Nephron (organoid): ENCODE measurements at regions not wholly inside any gene's neighbourhood (a gene's known extent, or its start where the extent isn't known, plus 50 kb on each side); places are given as distances from the start of the nearest gene placed in this dataset.

Source experiments
- H3K27ac Mint-ChIP-seq, 3 experiments: 2 replicates each; pipeline ENCODE4 v1.8.0; 2020; ENCODE audit warnings: mixed read lengths in 3 of 3, mild to moderate bottlenecking in 2 of 3, moderate library complexity in 1 of 3
- H3K27me3 Mint-ChIP-seq: 2 replicates; pipeline ENCODE4 v1.8.0; 2021; ENCODE audit warnings: low read depth, mild to moderate bottlenecking, moderate library complexity, mixed read lengths
- H3K36me3 Mint-ChIP-seq: 2 replicates; pipeline ENCODE4 v1.8.0; 2020; ENCODE audit warnings: low read depth, mixed read lengths
- H3K4me1 Mint-ChIP-seq: 2 replicates; pipeline ENCODE4 v1.8.0; 2020; ENCODE audit warnings: mixed read lengths
- H3K4me3 Mint-ChIP-seq, 3 experiments: 2 replicates each; pipeline ENCODE4 v1.8.0; 2020; ENCODE audit warnings: mild to moderate bottlenecking in 3 of 3, mixed read lengths in 3 of 3, moderate library complexity in 2 of 3
- H3K9me3 Mint-ChIP-seq: 2 replicates; pipeline ENCODE4 v1.8.0; 2020; ENCODE audit warnings: mixed read lengths
- CTCF ChIP-seq, 3 experiments: fragments of 200-600 bp; sonication (generic); IDR thresholded peaks; one replicate each; pipeline ENCODE4 v1.5.0; 2021; ENCODE audit warnings: antibody characterized with exemption in 3 of 3; ENCODE audit not compliant: unreplicated experiment in 3 of 3

GRCh38 chr14:53525608-53526007, 372.5 kb upstream of the DDHD1 start:
- Mint-ChIP-seq H3K27me3 (no peaks in the 10 kb centered on the region), H3K36me3 (no peaks in the 10 kb centered on the region), H3K4me3 (no peak overlapping the region), H3K4me1 (peaks cover 9% of the 10 kb centered on the region), H3K9me3 (no peaks in the 10 kb centered on the region), H3K27ac (no peak overlapping the region)
- TF ChIP-seq CTCF (IDR thresholded peaks at IDR 0.05; ENCODE audit: unreplicated experiment in 3 of 3): no peak

GRCh38 chr14:53524391-53524790, 371.3 kb upstream of the DDHD1 start:
- no peaks in the 10 kb centered on the region for H3K9me3 Mint-ChIP-seq
- H3K4me3 Mint-ChIP-seq: no peak overlapping the region
- TF ChIP-seq CTCF (IDR thresholded peaks at IDR 0.05; ENCODE audit: unreplicated experiment in 3 of 3): no peak

GRCh38 chr14:53523226-53523625, 370.1 kb upstream of the DDHD1 start:
- H3K27ac Mint-ChIP-seq: no peak overlapping the region
- peaks cover 4% of the 10 kb centered on the region for H3K4me1 Mint-ChIP-seq
- H3K4me3 Mint-ChIP-seq: no peak overlapping the region
- no peak for TF ChIP-seq CTCF (IDR thresholded peaks at IDR 0.05; ENCODE audit: unreplicated experiment in 3 of 3)
- H3K9me3 Mint-ChIP-seq: no peaks in the 10 kb centered on the region
- no peaks in the 10 kb centered on the region for H3K27me3 Mint-ChIP-seq
- no peaks in the 10 kb centered on the region for H3K36me3 Mint-ChIP-seq

More at GRCh38 chr14:53524391-53524790, 371.3 kb upstream of the DDHD1 start:
- Mint-ChIP-seq H3K4me1 (peaks cover 9% of the 10 kb centered on the region), H3K36me3 (no peaks in the 10 kb centered on the region), H3K27ac (no peak overlapping the region), H3K27me3 (no peaks in the 10 kb centered on the region)

DNA sequence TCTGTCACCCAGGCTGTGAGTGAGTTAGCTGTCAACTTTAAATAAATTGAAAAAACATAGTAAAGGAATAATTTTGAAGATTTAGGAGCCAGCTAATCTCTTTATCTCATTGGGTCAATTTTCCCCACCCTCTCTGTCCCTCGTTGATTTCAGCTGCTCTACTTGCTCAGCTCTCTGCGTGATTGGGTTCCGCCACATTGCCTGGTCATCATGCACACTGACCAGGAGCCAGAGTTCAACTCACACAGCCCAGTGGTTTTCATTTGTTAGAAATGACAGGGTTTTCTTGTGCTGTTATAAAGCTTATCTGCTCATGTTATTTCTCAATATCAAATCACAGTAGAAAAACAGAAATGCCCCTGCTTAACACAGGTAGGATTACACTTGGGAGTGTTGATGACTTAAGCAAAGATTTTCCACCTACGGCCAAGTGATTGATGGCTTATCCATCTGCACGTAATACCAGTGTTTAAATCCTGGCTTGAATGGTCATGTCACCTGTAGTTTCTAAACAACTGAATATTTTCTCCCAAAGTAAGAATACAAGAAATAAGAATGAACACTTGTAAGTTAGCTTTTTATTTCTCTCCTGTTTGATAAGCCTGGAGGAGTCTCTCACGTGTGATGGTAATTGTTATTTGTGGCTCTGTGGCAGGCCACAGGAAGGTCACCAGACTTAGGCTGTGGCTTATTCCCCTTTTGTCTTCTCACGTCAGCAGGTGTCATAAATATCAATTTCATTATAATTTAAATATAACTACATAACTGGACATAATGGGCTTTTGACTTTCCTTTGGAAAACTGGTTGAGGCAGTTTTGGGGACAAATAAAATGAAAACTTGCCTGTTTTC, 367.2 kb upstream of the DDHD1 start:
- H3K27me3 Mint-ChIP-seq: no peaks in the 10 kb centered on the region
- H3K36me3 Mint-ChIP-seq: no peaks in the 10 kb centered on the region
- no peak overlapping the region for H3K27ac Mint-ChIP-seq
- no peaks in the 10 kb centered on the region for H3K9me3 Mint-ChIP-seq
- no peaks in the 10 kb centered on the region for H3K4me1 Mint-ChIP-seq
- no peak for TF ChIP-seq CTCF (IDR thresholded peaks at IDR 0.05; ENCODE audit: unreplicated experiment in 3 of 3)
- no peak overlapping the region for H3K4me3 Mint-ChIP-seq

DNA sequence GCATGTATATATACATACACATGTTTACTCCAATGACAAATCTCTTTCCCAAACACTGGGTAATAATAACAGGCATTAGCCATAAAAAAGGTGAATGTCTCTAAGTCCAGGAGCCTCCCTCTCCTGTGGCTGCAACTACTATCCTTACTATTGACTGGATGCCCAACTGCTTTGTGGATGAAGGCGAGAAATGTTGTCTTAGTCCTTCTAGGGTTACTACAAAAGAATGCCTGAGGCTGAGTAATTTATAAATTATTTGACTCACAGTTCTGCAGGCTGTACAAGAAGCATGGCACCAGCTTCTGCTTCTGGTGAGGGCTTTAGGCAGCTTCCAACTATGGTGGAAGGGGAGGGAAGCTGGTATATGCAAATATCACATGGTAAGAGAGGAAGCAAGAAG, 366.0 kb upstream of the DDHD1 start:
- no peaks in the 10 kb centered on the region for H3K4me1 Mint-ChIP-seq
- no peaks in the 10 kb centered on the region for H3K36me3 Mint-ChIP-seq
- no peak for TF ChIP-seq CTCF (IDR thresholded peaks at IDR 0.05; ENCODE audit: unreplicated experiment in 3 of 3)
- no peak overlapping the region for H3K27ac Mint-ChIP-seq
- H3K9me3 Mint-ChIP-seq: no peaks in the 10 kb centered on the region
- no peak overlapping the region for H3K4me3 Mint-ChIP-seq
- H3K27me3 Mint-ChIP-seq: no peaks in the 10 kb centered on the region
